ENCODE measurements at regions not wholly inside any gene's neighbourhood (a gene's known extent, or its start where the extent isn't known, plus 50 kb on each side); places are given as distances from the start of the nearest gene placed in this dataset.

GRCh38 chr5:111853748-111854147, 96.8 kb upstream of the NREP start:
- H3K9me3 ChIP-seq: no peaks in the 10 kb centered on the region
- DNase-seq (no peak), ATAC-seq (no peak)
- TF ChIP-seq POLR2A (IDR thresholded peaks at IDR 0.05): no peak
- no peaks in the 10 kb centered on the region for H3K27me3 ChIP-seq
- no peaks in the 10 kb centered on the region for H3K36me3 ChIP-seq
- H3K27ac ChIP-seq: no peak overlapping the region
- H3K4me3 ChIP-seq: no peak overlapping the region
- in situ Hi-C loops (cut with MboI; ENCODE audit: low sequenced_read_pairs in 4 of 4): loop anchor here in 1 of 4 donors (25.0 kb wide), 1 partner anchor 284 kb away; no protein-coding TSS in a partner anchor
- H3K4me1 ChIP-seq: no peaks in the 10 kb centered on the region
- intact Hi-C loops (cut with DNase I; ENCODE audit: low total_unique reads): no loop called here

GRCh38 chr5:111851631-111852548, 94.9 kb upstream of the NREP start:
- in situ Hi-C loops (cut with MboI; ENCODE audit: low sequenced_read_pairs in 4 of 4): loop anchor here in 1 of 4 donors (25.0 kb wide), 1 partner anchor 285 kb away; no protein-coding TSS in a partner anchor
- no peaks in the 10 kb centered on the region for H3K4me1 ChIP-seq
- H3K27me3 ChIP-seq: no peaks in the 10 kb centered on the region
- DNase-seq (no peak), ATAC-seq (no peak)
- intact Hi-C loops (cut with DNase I; ENCODE audit: low total_unique reads): no loop called here
- TF ChIP-seq, protein P1, sequence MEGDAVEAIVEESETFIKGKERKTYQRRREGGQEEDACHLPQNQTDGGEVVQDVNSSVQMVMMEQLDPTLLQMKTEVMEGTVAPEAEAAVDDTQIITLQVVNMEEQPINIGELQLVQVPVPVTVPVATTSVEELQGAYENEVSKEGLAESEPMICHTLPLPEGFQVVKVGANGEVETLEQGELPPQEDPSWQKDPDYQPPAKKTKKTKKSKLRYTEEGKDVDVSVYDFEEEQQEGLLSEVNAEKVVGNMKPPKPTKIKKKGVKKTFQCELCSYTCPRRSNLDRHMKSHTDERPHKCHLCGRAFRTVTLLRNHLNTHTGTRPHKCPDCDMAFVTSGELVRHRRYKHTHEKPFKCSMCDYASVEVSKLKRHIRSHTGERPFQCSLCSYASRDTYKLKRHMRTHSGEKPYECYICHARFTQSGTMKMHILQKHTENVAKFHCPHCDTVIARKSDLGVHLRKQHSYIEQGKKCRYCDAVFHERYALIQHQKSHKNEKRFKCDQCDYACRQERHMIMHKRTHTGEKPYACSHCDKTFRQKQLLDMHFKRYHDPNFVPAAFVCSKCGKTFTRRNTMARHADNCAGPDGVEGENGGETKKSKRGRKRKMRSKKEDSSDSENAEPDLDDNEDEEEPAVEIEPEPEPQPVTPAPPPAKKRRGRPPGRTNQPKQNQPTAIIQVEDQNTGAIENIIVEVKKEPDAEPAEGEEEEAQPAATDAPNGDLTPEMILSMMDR (IDR thresholded peaks at IDR 0.05 in 4 of 5, conservative IDR thresholded peaks at IDR 0.05 in 1 of 5): no peak
- TF ChIP-seq POLR2A (IDR thresholded peaks at IDR 0.05): no peak
- H3K4me3 ChIP-seq: no peak overlapping the region
- no peaks in the 10 kb centered on the region for H3K36me3 ChIP-seq
- no peak overlapping the region for H3K27ac ChIP-seq
- H3K9me3 ChIP-seq: no peaks in the 10 kb centered on the region

DNA sequence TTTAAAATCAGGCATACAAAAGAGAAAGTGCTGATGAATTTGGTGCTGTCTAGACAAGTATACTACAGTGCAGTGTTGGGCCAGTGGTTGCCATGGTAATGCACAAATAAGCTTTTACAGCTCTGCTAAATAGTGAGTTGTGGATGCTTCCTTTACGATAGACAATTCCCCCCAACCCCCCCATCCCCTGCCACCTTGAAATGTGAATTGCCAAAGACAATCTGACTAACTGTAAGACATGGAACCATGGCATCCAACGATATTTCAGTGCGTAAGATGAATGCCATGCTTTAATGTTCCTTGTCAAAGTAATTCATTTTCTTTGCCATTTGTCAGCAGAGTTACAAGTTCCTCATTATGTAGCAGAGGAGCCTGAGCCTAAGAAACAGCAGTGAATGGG, 91.5 kb upstream of the NREP start:
- TF ChIP-seq, protein P1 (IDR thresholded peaks at IDR 0.05 in 4 of 5, conservative IDR thresholded peaks at IDR 0.05 in 1 of 5): no peak
- no peak for TF ChIP-seq POLR2A (IDR thresholded peaks at IDR 0.05)
- no peak overlapping the region for H3K4me3 ChIP-seq
- no peaks in the 10 kb centered on the region for H3K9me3 ChIP-seq
- no peaks in the 10 kb centered on the region for H3K4me1 ChIP-seq
- no peaks in the 10 kb centered on the region for H3K36me3 ChIP-seq
- no peak for ATAC-seq
- no peak overlapping the region for H3K27ac ChIP-seq
- DNase-seq: no peak
- intact Hi-C loops (cut with DNase I; ENCODE audit: low total_unique reads): no loop called here
- in situ Hi-C loops (cut with MboI; ENCODE audit: low sequenced_read_pairs in 4 of 4): no loop called here
- H3K27me3 ChIP-seq: no peaks in the 10 kb centered on the region

DNA sequence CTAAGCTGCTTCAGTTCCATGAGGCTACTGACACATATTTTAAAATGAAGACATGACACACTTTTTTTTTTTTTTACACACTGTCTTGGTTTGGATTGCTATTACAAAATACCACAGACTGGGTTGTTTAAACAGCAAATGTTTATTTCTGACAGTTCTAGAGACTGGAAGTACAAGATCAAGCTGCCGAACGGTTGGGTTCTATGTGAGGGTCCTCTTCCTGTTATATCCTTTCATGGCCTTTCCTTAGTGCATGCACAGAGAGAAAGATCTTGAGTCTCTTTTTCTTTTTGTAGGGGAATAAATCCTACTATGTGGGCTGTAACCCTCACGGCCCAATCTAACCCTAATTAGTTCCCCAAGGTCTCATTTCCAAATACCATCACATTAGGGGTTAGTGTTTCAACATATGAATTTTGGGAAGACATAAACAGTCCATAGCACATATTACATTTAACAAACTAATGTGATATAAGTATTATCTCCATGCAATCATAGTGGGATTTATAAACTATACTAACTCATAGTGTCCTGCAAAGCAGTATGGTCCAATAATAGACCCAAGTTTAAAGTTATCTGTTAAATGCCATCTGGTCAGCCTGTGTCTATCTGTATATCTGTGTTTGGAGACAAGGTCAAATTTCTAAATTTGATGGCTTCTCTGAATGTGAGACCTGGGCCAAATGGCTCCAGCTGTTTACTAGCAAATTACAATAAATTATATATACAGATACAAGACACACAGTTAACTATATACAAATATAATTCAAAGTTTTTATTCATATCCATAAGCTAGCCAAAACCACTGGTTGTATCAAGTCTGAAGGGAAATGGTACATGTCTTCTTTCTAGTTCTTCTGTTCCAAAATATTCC, 90.3 kb upstream of the NREP start:
- Histone ChIP-seq H3K4me3 (no peak overlapping the region), H3K27ac (no peak overlapping the region), H3K27me3 (no peaks in the 10 kb centered on the region), H3K9me3 (no peaks in the 10 kb centered on the region), H3K36me3 (no peaks in the 10 kb centered on the region), H3K4me1 (no peaks in the 10 kb centered on the region)
- in situ Hi-C loops (cut with MboI; ENCODE audit: low sequenced_read_pairs in 4 of 4) (no loop called here), intact Hi-C loops (cut with DNase I; ENCODE audit: low total_unique reads) (no loop called here)
- TF ChIP-seq, protein P1 (IDR thresholded peaks at IDR 0.05 in 4 of 5, conservative IDR thresholded peaks at IDR 0.05 in 1 of 5): no peak
- no peak for TF ChIP-seq POLR2A (IDR thresholded peaks at IDR 0.05)
- no peak for ATAC-seq
- no peak for DNase-seq
